ENCODE measurements at regions not wholly inside any gene's neighbourhood (a gene's known extent, or its start where the extent isn't known, plus 50 kb on each side); places are given as distances from the start of the nearest gene placed in this dataset.

DNA sequence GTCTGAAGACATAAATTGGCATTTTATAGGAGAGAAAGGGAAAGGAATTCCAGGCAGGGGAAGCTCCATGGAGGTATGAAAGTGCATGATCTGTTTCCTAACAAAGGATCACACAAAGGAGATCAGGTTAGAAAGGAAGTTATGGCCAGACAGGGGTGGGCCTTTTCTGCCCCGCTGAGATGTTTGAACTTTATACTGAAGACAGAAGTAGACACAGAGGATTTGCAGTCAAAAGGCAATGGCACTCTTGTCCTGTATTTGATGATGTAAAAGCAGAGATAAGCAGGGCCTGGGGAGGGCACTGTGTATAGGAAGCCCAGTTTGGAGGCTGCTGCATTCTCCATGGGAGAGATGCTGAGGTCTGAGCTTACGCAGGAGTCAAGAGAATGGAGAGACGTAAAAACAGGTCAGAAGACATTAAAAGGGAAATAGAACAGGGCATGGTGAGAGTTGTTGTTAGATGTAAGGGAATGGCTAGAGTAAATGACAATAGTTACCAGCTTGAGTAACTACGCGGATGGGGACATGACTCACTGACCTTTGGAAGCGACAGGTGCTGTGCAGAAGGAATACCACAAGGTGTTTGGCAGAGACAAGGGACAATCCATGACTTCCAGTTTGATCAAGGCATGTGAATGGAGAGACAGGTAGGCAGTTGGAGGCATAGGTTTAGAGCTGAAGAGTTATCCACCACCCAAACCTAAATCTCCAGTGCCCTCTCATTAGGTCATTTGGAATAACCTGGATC, 190.6 kb upstream of the SASH1 start:
- no peak for TF ChIP-seq ZFX (IDR thresholded peaks at IDR 0.05; ENCODE audit: borderline replicate concordance)
- TF ChIP-seq, protein P1, sequence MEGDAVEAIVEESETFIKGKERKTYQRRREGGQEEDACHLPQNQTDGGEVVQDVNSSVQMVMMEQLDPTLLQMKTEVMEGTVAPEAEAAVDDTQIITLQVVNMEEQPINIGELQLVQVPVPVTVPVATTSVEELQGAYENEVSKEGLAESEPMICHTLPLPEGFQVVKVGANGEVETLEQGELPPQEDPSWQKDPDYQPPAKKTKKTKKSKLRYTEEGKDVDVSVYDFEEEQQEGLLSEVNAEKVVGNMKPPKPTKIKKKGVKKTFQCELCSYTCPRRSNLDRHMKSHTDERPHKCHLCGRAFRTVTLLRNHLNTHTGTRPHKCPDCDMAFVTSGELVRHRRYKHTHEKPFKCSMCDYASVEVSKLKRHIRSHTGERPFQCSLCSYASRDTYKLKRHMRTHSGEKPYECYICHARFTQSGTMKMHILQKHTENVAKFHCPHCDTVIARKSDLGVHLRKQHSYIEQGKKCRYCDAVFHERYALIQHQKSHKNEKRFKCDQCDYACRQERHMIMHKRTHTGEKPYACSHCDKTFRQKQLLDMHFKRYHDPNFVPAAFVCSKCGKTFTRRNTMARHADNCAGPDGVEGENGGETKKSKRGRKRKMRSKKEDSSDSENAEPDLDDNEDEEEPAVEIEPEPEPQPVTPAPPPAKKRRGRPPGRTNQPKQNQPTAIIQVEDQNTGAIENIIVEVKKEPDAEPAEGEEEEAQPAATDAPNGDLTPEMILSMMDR (IDR thresholded peaks at IDR 0.05) = no peak
- H3K27ac ChIP-seq = no peak overlapping the region

DNA sequence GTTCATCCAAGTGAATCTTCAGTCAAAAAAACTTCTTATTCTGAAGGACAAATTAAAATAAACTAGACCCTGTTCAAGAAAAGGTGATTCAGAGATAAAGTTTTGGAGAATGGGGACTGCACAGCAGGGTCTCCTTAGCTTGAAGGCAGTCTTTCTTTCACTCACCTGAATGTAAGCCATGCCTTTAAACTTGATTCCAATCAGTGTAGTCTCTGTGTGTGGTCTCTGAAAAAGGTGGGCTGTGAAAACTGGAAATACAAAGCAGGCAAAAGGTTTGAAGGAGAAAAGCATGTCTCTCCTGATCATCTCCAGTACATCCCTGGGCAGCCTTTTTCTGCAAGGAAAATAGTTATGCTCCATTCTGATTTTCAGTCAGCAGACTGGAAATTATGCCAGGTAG, 188.0 kb upstream of the SASH1 start:
- H3K27ac ChIP-seq = no peak overlapping the region
- TF ChIP-seq, protein P1 (IDR thresholded peaks at IDR 0.05) = no peak

DNA sequence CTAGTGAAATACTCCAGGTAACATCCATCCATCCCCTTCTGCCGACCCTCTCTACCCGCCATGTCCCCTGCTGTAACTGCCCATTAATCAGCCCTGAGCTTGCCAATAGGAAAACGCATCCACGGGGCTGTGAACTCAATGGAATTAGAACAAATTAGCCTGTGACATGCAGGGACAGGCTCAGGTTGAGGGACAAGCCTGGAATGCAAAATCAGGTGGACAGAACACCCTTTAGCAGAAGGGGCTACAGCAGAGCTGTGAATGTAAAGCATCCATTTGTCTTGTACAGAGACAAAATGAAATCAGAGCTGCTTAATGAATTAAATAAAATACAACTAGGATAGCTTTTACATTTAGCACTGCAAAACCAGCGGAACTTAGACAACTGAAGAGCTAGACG, 187.3 kb upstream of the SASH1 start:
- H3K27ac ChIP-seq = no peak overlapping the region
- TF ChIP-seq ZFX (IDR thresholded peaks at IDR 0.05; ENCODE audit: borderline replicate concordance) = no peak
- TF ChIP-seq, protein P1 (IDR thresholded peaks at IDR 0.05) = no peak

DNA sequence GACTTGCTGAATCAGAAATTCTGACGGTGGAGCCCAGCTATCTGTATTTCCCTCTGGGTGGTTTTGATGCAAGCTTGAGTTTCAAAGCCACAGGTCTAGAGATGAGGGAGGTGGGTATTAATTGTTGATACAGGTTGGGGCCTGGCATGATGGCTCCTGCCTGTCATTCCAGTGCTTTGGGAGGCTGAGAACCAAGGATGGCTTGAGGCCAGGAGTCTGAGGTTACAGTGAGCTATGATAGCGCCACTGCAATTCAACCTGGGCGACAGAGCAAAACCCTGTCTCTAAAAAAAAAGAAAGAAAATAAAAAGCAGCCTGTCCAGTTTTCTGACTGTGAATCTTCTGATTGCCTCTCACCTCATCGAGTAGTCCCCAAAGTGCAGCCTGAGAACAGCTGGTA, 184.8 kb upstream of the SASH1 start:
- no peak overlapping the region for H3K27ac ChIP-seq
- TF ChIP-seq ZFX (IDR thresholded peaks at IDR 0.05; ENCODE audit: borderline replicate concordance) = no peak
- TF ChIP-seq, protein P1 (IDR thresholded peaks at IDR 0.05) = no peak

DNA sequence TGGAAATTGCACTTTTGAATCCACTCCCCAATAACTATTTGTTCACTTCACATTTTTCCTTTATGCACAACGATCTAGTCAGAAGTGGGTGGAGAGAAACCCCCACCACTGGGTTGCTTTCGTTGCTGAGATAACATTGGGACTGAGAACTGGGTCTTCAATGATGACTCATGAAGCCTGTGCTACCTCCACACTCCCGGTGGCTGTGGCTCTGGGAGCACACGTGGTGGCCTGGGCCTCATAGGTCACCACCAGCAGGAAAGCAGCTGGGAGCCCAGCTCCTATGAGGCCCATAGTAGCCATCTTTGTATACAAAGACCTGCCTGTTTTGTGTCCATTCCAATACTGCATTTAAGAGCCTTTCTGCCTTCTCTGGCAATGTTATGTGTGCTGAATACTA, 178.0 kb upstream of the SASH1 start:
- H3K27ac ChIP-seq = no peak overlapping the region
- no peak for TF ChIP-seq ZFX (IDR thresholded peaks at IDR 0.05; ENCODE audit: borderline replicate concordance)
- TF ChIP-seq, protein P1 (IDR thresholded peaks at IDR 0.05) = no peak

DNA sequence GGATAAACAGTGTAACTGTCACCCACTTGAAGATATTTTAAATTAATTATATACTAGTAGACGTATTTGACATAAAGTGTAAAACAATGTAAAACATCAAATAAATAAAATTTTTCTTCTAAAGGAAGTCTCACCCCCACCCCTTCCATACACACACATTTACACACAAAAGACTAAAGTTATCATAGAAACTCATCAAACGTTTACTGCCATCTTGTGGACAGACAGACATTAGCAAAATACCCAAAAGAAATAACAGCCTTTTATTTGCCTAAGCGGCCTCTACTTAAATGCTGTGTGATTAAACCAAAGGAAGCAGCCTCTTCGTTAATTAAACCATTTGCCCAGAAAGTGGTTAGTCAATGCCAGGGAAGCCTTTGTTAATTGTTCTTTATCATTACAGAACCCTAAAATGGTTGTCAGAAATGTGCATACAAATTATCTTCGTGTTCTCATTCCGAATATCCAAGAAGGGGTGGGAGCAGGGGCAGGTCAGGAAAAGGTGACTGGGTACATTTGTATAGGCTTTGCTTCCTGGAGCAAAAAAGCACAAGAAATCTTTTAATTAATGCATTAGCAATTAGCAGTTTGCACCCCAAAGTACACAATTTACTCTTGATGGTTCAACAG, 176.2 kb upstream of the SASH1 start:
- no peak for TF ChIP-seq ZFX (IDR thresholded peaks at IDR 0.05; ENCODE audit: borderline replicate concordance)
- TF ChIP-seq, protein P1 (IDR thresholded peaks at IDR 0.05) = peak; percentile 76
- H3K27ac ChIP-seq = no peak overlapping the region

DNA sequence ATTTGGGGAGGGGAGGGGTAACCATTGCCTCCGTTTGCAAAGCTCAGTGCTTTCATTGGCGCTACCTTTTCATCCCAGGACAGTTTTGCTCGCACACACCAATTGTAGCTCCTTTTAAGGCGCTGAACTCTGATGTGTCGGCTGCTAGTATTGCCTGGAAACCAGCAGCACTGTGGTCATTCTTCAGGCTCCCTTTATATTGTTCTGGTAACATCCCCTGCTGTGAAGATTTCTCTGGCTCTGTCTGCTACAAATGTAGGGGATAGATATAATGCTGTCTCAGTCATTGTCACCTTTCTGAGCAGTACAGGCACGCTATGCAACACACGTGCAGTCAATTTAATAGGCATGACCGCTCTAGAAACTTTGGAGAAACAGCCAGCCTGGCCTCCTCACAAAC, 172.9 kb upstream of the SASH1 start:
- TF ChIP-seq ZFX (IDR thresholded peaks at IDR 0.05; ENCODE audit: borderline replicate concordance) = no peak
- TF ChIP-seq, protein P1 (IDR thresholded peaks at IDR 0.05) = no peak
- H3K27ac ChIP-seq = no peak overlapping the region
